Liver (tissue), 3 donors: ENCODE measurements at regions not wholly inside any gene's neighbourhood (a gene's known extent, or its start where the extent isn't known, plus 50 kb on each side); places are given as distances from the start of the nearest gene placed in this dataset.

Experiments used
- ATF3 ChIP-seq: IDR thresholded peaks from 2 replicates; pipeline ENCODE4 v1.6.1; 2016; ENCODE audit warnings: antibody characterized with exemption
- CTCF ChIP-seq: fragments of 150-350 bp; IDR thresholded peaks from 2 replicates; pipeline ENCODE4 v1.5.1; 2017; ENCODE audit warnings: improper control_type of control experiment, low read depth, low read length; ENCODE audit not compliant: missing input control
- EGR1 ChIP-seq, 2 donors: IDR thresholded peaks; 2 replicates each; pipeline ENCODE4 v1.6.1; 2016 to 2018; ENCODE audit warnings: antibody characterized with exemption in 2 of 2, low read depth in 2 of 2
- FOXA2 ChIP-seq: IDR thresholded peaks from 2 replicates; pipeline ENCODE4 v1.6.1; 2016; ENCODE audit warnings: antibody characterized with exemption
- GABPA ChIP-seq, 2 donors: IDR thresholded peaks in 1 of 2; conservative IDR thresholded peaks in 1 of 2; 2 replicates each; pipeline ENCODE4 v1.6.1; 2016; ENCODE audit warnings: antibody characterized with exemption in 2 of 2, mild to moderate bottlenecking in 1 of 2, moderate library complexity in 1 of 2
- HNF4A ChIP-seq, 2 donors: conservative IDR thresholded peaks; 2 replicates each; pipeline ENCODE4 v1.6.1; 2016; ENCODE audit warnings: antibody characterized with exemption in 2 of 2, mild to moderate bottlenecking in 2 of 2
- JUND ChIP-seq, 2 donors: IDR thresholded peaks; 2 replicates each; pipeline ENCODE4 v1.6.1; 2016; ENCODE audit warnings: antibody characterized with exemption in 2 of 2
- RAD21 ChIP-seq, 2 donors: IDR thresholded peaks; 2 replicates each; pipeline ENCODE4 v1.6.1; 2016; ENCODE audit warnings: antibody characterized with exemption in 2 of 2, mild to moderate bottlenecking in 2 of 2
- RXRA ChIP-seq, 2 donors: IDR thresholded peaks; 2 replicates each; pipeline ENCODE4 v1.6.1; 2017 to 2018; ENCODE audit warnings: antibody characterized with exemption in 2 of 2, mild to moderate bottlenecking in 1 of 2
- SP1 ChIP-seq: IDR thresholded peaks from 2 replicates; pipeline ENCODE4 v1.6.1; 2018; ENCODE audit warnings: antibody characterized with exemption, mild to moderate bottlenecking
- TAF1 ChIP-seq: conservative IDR thresholded peaks from 2 replicates; pipeline ENCODE4 v1.6.1; 2016; ENCODE audit warnings: antibody characterized with exemption, mild to moderate bottlenecking
- YY1 ChIP-seq: IDR thresholded peaks from 2 replicates; pipeline ENCODE4 v1.6.1; 2016; ENCODE audit warnings: antibody characterized with exemption, mild to moderate bottlenecking
- ZBTB33 ChIP-seq: IDR thresholded peaks from 2 replicates; pipeline ENCODE4 v1.6.1; 2016; ENCODE audit warnings: antibody characterized with exemption
- TF ChIP-seq, protein P1 (sequence below): IDR thresholded peaks from 2 replicates; pipeline ENCODE4 v1.6.1; 2016; ENCODE audit warnings: antibody characterized with exemption, mild to moderate bottlenecking
- donor health status: healthy.
- donor health status: healthy.

DNA sequence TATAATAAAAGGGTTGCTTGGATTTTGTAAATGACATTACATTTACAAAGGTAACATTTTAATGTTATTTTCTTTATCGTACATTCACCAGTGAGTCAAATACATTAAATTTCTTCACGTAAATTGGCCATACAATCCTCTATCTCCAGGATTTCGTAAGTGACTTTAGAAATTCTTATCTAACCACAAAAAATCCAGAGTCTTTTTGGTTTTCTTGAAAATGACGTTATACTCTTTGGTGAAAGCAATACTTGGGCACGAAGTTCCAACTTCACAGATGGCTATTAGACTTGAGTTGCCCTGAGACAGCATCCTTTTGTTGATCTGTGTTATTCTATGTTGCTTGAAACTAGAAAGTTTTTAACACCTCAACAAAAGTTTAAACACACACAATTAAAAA is 87.4 kb upstream of the CDH10 start:
- TF ChIP-seq CTCF = no peak
- no peak for TF ChIP-seq TAF1
- TF ChIP-seq GABPA (IDR thresholded peaks at IDR 0.05 in 1 of 2, conservative IDR thresholded peaks at IDR 0.05 in 1 of 2) = no peak
- TF ChIP-seq YY1 = no peak
- no peak for TF ChIP-seq FOXA2
- no peak for TF ChIP-seq JUND (IDR thresholded peaks at IDR 0.05)
- TF ChIP-seq, protein P1, sequence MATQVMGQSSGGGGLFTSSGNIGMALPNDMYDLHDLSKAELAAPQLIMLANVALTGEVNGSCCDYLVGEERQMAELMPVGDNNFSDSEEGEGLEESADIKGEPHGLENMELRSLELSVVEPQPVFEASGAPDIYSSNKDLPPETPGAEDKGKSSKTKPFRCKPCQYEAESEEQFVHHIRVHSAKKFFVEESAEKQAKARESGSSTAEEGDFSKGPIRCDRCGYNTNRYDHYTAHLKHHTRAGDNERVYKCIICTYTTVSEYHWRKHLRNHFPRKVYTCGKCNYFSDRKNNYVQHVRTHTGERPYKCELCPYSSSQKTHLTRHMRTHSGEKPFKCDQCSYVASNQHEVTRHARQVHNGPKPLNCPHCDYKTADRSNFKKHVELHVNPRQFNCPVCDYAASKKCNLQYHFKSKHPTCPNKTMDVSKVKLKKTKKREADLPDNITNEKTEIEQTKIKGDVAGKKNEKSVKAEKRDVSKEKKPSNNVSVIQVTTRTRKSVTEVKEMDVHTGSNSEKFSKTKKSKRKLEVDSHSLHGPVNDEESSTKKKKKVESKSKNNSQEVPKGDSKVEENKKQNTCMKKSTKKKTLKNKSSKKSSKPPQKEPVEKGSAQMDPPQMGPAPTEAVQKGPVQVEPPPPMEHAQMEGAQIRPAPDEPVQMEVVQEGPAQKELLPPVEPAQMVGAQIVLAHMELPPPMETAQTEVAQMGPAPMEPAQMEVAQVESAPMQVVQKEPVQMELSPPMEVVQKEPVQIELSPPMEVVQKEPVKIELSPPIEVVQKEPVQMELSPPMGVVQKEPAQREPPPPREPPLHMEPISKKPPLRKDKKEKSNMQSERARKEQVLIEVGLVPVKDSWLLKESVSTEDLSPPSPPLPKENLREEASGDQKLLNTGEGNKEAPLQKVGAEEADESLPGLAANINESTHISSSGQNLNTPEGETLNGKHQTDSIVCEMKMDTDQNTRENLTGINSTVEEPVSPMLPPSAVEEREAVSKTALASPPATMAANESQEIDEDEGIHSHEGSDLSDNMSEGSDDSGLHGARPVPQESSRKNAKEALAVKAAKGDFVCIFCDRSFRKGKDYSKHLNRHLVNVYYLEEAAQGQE = no peak
- TF ChIP-seq RXRA (IDR thresholded peaks at IDR 0.05) = no peak
- no peak for TF ChIP-seq ATF3
- TF ChIP-seq EGR1 (IDR thresholded peaks at IDR 0.05; ENCODE audit: low read depth in 2 of 2) = no peak
- no peak for TF ChIP-seq HNF4A (conservative IDR thresholded peaks at IDR 0.05)
- TF ChIP-seq RAD21 (IDR thresholded peaks at IDR 0.05) = no peak
- TF ChIP-seq SP1 = no peak
- no peak for TF ChIP-seq ZBTB33
